Mesothelial cell of epicardium (in vitro differentiated cells): ENCODE measurements at regions not wholly inside any gene's neighbourhood (a gene's known extent, or its start where the extent isn't known, plus 50 kb on each side); places are given as distances from the start of the nearest gene placed in this dataset.
A peak's percentile ranks its signal among the peaks of the same experiment; 100 is the strongest.

Source experiments
- DNase-seq, 2 experiments: peaks; one replicate each; pipeline ENCODE4 v3.0.0; 2021; ENCODE audit warnings: low spot score in 2 of 2; ENCODE audit not compliant: unreplicated experiment in 2 of 2
- H3K27ac Mint-ChIP-seq: 2 replicates; pipeline ENCODE4 v1.8.0; 2021; ENCODE audit warnings: mixed read lengths
- H3K27me3 Mint-ChIP-seq: 2 replicates; pipeline ENCODE4 v1.8.0; 2021; ENCODE audit warnings: low read depth, mixed read lengths
- H3K36me3 Mint-ChIP-seq: 2 replicates; pipeline ENCODE4 v1.8.0; 2021; ENCODE audit warnings: mixed read lengths
- H3K4me1 Mint-ChIP-seq: 2 replicates; pipeline ENCODE4 v1.8.0; 2021; ENCODE audit warnings: mixed read lengths
- H3K4me3 Mint-ChIP-seq: 2 replicates; pipeline ENCODE4 v1.8.0; 2021; ENCODE audit warnings: mild to moderate bottlenecking, moderate library complexity, mixed read lengths
- H3K9me3 Mint-ChIP-seq: 2 replicates; pipeline ENCODE4 v1.8.0; 2021; ENCODE audit warnings: mixed read lengths
- CTCF ChIP-seq: fragments of 200-600 bp; sonication (generic); IDR thresholded peaks from one replicate; pipeline ENCODE4 v1.5.0; 2021; ENCODE audit warnings: antibody characterized with exemption; ENCODE audit not compliant: unreplicated experiment

GRCh38 chr5:168041583-168041982 is 249.9 kb upstream of the WWC1 start:
- no peak for DNase-seq
- H3K27me3 Mint-ChIP-seq = peaks cover 12% of the 10 kb centered on the region
- peaks cover 19% of the 10 kb centered on the region for H3K4me1 Mint-ChIP-seq
- no peak for TF ChIP-seq CTCF
- H3K27ac Mint-ChIP-seq = no peak overlapping the region
- H3K9me3 Mint-ChIP-seq = no peaks in the 10 kb centered on the region
- no peaks in the 10 kb centered on the region for H3K36me3 Mint-ChIP-seq
- no peak overlapping the region for H3K4me3 Mint-ChIP-seq

DNA sequence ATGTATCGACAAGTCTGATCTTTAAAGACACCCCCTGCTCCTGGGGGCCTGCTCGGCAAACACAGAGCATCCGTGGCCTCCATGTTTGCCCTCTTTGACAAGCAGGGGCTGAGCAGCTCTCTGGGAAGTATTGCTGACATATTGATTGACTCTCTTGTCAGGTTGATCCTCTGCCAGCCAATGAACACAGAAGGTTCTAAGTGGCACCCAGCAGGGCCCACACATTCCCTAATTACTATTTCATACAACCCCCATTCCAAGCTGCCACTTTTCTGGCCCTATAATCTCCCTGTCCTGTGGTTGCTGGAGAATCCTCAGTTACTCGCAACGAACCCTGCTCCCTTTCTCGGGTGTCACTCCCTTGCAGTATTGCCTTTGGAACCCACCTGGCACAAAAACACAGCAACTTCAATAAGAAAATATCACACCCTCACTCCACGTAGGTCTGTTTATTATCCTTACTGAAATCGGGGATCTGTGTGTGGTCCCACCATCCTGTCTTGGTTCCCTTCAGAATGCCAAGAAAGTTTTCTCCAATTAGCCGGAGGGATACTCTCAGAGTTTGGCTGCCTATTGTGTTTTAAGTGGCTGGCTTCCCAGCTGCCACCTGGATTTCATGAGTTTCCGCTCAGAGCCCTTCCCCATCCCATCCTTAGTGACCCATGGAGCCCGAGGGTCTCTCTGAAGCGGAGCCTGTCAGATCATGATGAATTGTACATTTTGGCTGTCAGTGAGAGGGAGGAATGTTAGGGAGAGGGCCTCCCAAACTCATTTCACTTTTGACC is 249.0 kb upstream of the WWC1 start:
- Mint-ChIP-seq H3K27ac (no peak overlapping the region), H3K9me3 (no peaks in the 10 kb centered on the region), H3K27me3 (peaks cover 12% of the 10 kb centered on the region), H3K4me1 (peaks cover 27% of the 10 kb centered on the region), H3K4me3 (no peak overlapping the region), H3K36me3 (no peaks in the 10 kb centered on the region)
- DNase-seq = no peak
- TF ChIP-seq CTCF = no peak

DNA sequence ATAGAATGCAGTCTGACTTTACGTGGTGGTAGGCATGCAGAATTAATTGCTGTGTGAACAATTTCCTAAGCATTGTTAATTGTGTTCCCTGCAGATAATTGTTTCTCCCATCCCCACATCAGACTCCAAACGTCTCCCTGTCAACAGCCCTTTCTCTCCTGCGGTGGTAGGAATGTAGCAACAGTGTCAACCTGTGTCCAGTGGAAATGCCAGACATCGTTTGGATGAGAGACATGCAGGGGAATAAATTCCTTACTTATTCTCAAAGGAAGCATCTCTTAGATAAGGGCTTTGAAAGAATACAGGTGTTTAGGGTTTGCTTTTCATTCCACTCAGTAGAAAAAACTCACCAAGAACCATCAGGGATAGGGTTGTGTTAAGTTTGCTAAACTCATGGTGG is 245.3 kb upstream of the WWC1 start:
- peaks cover 5% of the 10 kb centered on the region for H3K27me3 Mint-ChIP-seq
- no peaks in the 10 kb centered on the region for H3K9me3 Mint-ChIP-seq
- no peak for TF ChIP-seq CTCF
- peaks cover 36% of the 10 kb centered on the region for H3K4me1 Mint-ChIP-seq
- DNase-seq = no peak
- H3K27ac Mint-ChIP-seq = no peak overlapping the region
- no peak overlapping the region for H3K4me3 Mint-ChIP-seq
- no peaks in the 10 kb centered on the region for H3K36me3 Mint-ChIP-seq

DNA sequence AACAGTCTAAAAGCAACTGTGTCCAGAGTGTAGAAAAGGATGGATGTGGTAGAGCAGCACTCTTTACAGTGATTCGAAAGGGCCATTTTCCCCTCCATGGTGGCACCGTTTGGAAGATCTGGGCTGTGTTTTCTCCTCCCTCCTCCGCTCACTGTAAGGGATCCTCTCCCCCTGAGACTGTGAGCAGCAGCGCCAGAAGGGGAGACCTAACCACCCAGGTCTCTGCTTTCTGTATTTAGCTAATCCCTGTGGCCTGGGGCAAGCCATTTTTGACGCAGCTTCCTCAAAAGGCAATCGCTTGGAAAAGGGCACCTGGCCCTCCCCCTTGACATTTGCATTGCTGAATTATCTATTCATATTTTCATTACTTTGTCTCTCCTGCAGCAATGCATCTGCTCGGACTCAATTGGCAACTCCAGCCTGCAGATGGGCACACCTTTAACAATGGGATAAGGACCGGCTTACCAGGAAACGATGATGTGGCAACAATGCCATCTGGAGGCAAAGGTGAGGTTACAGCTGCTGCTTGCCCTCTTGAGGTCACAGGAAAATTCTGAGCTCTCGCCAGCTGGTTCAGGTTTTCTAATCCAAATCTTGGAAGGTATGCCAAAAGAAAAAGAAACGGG is 244.3 kb upstream of the WWC1 start:
- Mint-ChIP-seq H3K4me3 (no peak overlapping the region), H3K9me3 (no peaks in the 10 kb centered on the region), H3K27me3 (peaks cover 2% of the 10 kb centered on the region), H3K36me3 (no peaks in the 10 kb centered on the region), H3K4me1 (peaks cover 36% of the 10 kb centered on the region), H3K27ac (no peak overlapping the region)
- peak in 1 of 2 experiments; percentile 53 for DNase-seq
- TF ChIP-seq CTCF = no peak

- DNase-seq = peak in 1 of 2 experiments; percentile 42
- no peak overlapping the region for H3K27ac Mint-ChIP-seq
- H3K36me3 Mint-ChIP-seq = no peaks in the 10 kb centered on the region
- no peak for TF ChIP-seq CTCF
- H3K9me3 Mint-ChIP-seq = no peaks in the 10 kb centered on the region
- peaks cover 36% of the 10 kb centered on the region for H3K4me1 Mint-ChIP-seq
- H3K27me3 Mint-ChIP-seq = peaks cover 2% of the 10 kb centered on the region
- H3K4me3 Mint-ChIP-seq = no peak overlapping the region
Measured at GRCh38 chr5:168047669-168048111, 243.8 kb upstream of the WWC1 start.
